T-helper 1 cell treated with Interleukin-12 subunit alpha and Interleukin-12 subunit beta and Interleukin-4 antibody, amounts not matched to agents 30 ng/mL and 1 ng/mL, for 36 hours (primary cell): ENCODE measurements at regions not wholly inside any gene's neighbourhood (a gene's known extent, or its start where the extent isn't known, plus 50 kb on each side); places are given as distances from the start of the nearest gene placed in this dataset.
"Not testable (repeated sequence)": the region's sequence is repeated elsewhere in the genome, so short reads cannot be mapped to it uniquely, and the experiment has no call there.

Source experiments
- intact Hi-C: fragments of 100-400 bp; cut with micrococcal nuclease; formaldehyde crosslinking; loops from one replicate; pipeline ENCODE4 v1.15.1; 2024

- intact Hi-C loops, result no loop called here
Measured at GRCh38 chr7:69438584-69439412, 159.5 kb upstream of the AUTS2 start.

- intact Hi-C loops, result no loop called here
Measured at GRCh38 chr7:69439636-69440325, 158.5 kb upstream of the AUTS2 start.

DNA sequence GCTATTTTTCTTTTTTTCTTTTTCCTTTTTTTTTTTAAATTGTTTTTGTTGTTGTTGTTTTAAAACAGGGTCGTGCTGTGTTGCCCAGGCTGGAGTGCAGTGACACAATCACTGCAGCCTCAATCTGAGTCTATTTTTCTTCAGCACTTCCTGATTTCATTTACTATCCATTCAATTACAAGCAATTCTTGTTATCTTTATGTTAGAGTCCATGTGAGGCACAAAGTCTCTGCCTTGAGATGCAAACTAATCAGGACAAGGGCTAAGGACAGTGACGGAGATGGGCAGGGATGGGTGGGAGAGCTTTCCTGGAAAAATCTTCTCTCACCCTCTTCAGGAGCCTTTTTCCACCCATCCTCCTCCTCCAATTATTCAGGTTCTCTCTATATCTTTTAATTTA is 157.3 kb upstream of the AUTS2 start:
- intact Hi-C loops, result no loop called here

- intact Hi-C loops, result no loop called here
Measured at GRCh38 chr7:69443136-69443535, 155.1 kb upstream of the AUTS2 start.

DNA sequence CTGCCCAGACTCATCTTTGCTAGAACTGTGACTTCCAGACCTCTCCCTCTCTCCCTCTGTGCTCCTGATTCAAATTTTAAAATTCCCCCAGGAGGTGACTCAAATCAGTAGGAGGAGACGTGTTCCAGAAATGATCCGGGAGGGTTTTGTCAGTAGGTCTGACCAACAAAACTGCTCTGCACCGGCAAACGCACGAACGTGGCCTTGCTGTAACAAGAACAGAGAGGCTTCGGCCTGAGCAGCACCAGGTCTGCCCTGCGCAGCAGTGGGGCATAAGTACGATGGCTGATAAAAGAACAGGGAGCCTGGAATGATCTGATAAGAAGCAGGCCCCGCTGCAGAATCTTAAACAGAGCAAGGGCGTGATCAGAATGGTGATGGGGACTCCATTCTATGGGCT is 152.7 kb upstream of the AUTS2 start:
- intact Hi-C loops, result no loop called here

DNA sequence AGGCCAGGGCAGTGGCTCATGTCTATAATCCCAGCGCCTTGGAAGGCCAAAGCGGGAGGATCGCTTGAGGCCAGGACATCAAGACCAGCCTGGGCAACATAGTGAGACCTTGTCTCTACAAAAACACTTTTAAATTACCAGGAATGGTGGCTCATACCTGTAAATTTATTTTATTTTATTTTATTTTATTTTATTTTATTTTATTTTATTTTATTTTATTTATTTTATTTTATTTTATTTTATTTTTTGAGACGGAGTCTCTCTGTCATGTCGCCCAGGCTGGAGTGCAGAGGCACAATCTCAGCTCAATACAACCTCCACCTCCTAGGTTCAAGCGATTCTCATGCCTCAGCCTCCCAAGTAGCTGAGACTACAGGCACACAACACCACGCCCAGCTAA is 152.1 kb upstream of the AUTS2 start:
- intact Hi-C loops, result not testable (repeated sequence)

DNA sequence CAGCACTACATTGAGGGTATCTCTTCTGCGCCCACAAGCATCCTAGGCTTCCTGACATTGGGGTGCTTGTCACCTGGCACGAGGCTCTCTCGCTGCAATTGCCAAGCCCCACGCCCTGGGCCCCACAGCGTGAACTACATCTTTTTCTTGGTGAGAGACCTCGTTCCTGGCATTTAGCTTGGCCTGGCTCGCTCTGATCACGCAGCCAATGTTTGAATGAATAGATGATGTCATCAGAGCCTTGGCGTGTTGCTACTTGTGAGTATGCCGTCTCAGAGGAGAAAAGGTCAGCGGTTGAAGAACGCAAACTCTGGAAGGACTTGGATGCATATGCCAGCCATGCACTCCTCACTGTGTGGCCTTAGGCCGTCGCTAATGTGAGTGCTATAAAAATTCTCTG is 150.2 kb upstream of the AUTS2 start:
- intact Hi-C loops, result no loop called here

- intact Hi-C loops, result no loop called here
Measured at GRCh38 chr7:69450456-69450855, 147.8 kb upstream of the AUTS2 start.

DNA sequence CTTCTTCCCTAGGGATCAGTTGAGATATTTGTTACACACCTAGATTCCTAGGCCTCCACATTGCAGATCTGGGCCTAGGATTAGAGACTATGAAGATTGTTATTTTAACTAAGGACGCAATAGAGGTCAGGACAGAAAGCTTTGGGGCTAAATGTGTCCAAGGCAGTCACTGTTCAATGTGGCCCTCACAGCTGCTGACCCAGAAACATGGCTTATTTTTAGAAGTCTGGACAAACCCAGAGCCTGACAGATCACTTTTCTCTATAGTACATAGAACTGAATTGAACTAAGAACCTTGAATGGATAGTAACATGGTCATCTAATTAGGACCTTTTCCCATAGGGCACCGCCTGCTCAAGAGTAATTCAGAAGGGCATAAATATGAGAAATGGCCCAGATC is 146.6 kb upstream of the AUTS2 start:
- intact Hi-C loops, result no loop called here

- intact Hi-C loops, result no loop called here
Measured at GRCh38 chr7:69452797-69453196, 145.5 kb upstream of the AUTS2 start.

GRCh38 chr7:69457595-69458504 is 140.4 kb upstream of the AUTS2 start:
- intact Hi-C loops, result no loop called here

- intact Hi-C loops, result no loop called here
Measured at GRCh38 chr7:69464035-69464434, 134.2 kb upstream of the AUTS2 start.

DNA sequence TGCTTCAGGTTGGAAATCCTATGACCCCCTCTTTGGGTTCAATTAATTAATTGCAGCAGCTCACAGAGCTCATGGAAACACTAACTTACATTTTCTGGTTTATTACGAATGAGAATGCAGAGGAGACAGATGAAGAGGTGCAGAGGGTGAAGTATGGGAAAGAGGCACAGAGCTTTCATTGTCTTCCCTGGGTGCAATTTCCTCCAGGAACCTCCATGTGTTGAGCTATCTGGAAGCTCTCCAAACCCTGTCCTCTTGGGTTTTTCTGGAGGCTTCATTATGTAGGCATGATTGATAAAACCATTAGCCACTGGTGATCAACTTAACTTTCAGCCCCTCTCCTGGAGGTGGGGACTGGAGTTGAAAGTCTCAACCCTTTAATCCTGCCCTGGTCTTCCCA is 133.0 kb upstream of the AUTS2 start:
- intact Hi-C loops, result no loop called here

- intact Hi-C loops, result no loop called here
Measured at GRCh38 chr7:69467826-69468225, 130.4 kb upstream of the AUTS2 start.

DNA sequence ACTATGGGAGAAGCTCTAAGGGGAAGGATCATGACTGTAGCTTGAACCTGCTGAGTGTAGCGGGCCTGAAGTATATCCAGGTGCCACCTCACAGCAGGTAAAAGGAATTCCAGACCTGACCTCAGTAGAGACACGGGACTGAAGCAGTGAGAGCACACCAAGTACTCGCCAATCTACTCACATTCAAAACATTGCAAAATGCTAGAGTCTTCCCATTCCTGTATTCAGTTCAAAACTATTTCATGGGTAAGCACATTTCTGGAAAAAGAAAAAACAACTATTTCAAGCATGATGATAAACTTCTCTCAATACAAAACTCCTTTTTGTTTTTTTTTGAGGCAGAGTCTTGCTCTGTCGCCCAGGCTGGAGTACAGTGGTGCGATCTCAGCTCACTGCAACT is 121.9 kb upstream of the AUTS2 start:
- intact Hi-C loops, result no loop called here

- intact Hi-C loops, result no loop called here
Measured at GRCh38 chr7:69482676-69483075, 115.6 kb upstream of the AUTS2 start.

DNA sequence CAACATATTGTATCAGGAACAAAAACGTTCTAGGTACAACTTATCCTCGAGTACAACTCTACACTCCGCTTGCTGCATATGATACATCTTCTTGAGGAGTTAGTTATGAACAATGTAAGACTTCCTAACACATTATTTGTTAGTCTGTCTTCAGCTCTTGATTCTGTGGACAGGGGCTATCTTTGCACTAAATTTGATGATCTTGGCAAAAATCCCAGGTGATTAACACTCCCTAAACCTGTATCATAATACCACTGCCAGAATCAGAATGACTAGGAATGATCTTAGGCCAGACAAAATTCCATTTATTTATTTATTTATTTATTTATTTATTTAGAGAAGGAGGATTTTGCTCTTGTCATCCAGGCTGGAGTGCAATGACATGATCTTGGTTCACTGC is 108.7 kb upstream of the AUTS2 start:
- intact Hi-C loops, result no loop called here

DNA sequence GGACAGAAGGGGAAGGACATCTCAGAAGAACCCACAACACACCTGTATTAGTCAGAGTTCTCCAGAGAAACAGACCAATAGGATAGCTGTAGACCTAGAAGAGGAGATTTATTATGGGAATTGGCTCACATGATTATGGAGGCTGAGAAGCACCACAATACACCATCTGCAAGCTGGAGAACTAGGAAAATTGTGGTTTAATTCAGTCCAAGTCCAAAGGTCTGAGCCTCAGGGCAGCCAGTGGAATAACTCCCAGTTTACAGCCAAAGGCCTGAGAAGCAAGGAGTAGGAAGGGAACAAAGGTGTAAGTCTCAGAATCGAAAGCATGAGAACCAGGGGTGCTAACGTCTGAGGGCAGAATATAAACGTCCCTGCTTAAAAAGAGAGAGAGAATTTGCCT is 99.6 kb upstream of the AUTS2 start:
- intact Hi-C loops, result no loop called here

DNA sequence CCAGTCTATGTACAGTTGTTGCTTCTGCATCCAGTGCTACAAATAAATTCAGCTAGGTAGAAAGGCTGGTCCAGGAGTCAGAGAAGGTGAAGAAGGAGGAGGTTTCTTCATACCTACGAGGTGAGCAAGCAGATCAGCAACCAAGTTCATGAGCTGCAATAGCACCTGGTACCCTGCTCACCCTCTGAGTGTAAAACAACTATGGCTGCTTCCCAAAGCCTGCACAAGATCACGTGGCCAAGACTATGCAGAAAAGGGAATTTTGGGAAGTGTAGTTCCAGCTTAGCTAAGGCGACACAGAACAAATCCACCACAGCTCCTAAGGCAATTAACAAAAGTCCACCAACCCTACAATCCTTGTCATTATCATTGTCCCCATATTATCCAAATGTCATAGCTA is 95.9 kb upstream of the AUTS2 start:
- intact Hi-C loops, result no loop called here

DNA sequence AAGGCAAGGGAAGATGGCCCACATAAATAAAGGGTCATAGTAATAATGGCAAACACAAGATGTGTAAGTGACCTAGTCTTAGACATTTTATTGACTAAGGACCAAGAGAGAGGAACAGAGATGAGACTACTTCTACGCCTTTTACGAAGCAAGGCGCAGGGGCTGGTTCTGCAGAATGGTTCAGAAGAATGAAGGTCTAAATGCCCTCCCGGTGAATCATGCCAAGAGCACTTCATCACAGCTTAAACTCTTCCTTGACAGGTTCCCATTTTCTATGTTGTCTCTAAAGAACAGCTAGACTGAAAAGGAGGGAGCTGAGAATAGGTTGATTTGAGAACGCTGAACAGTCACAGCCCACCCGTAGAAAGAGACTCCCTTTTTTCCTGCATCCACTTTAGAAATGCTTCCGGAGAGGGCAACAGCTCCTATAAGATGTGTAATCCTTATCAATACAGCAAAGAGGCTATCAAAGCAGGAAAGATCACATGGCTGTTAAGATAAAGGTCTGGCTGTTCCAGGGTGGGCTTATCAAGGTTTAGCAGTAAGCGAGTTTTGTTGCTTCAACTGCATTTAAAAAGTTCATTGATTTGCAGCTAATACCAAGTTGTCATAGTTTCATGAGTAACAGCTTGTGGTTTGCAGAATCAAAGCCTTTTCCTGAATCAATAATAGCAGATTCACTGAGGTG is 93.4 kb upstream of the AUTS2 start:
- intact Hi-C loops, result no loop called here

- intact Hi-C loops, result no loop called here
Measured at GRCh38 chr7:69508736-69509135, 89.5 kb upstream of the AUTS2 start.
